ENCODE measurements at regions not wholly inside any gene's neighbourhood (a gene's known extent, or its start where the extent isn't known, plus 50 kb on each side); places are given as distances from the start of the nearest gene placed in this dataset.

DNA sequence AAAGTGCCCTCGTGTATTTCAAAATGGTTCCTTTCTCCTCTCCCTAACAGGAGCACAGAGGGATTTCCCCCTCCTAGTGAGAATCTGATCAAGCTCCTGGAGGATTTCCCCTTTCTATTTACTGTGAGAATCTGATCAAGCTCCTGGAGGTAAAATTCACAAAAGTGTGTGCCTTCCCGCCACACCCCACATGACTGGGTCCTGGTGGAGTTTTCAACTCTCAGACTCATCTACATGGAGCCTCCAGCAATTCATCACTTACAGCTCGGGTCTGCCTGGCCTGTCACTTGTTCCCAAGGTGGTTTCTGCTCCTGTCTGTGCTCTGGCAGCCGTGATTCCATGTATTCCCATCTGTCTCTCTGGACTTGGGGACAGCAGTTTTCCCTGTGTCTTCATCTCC, 590.7 kb downstream of the FBXO15 start:
- ATAC-seq (no peak), DNase-seq (ENCODE audit: low read depth, low spot score) (no peak)
- H2AFZ ChIP-seq (ENCODE audit: low read depth, low read length, poor library complexity, severe bottlenecking) = no peak overlapping the region
- H3K36me3 ChIP-seq (ENCODE audit: control insufficient read depth in 1 of 2, insufficient read depth in 2 of 2, low read length in 2 of 2) = no peaks in the 10 kb centered on the region
- POLR2A ChIA-PET = no interaction called here
- no peaks in the 10 kb centered on the region for H3K79me2 ChIP-seq (ENCODE audit: insufficient read depth, low read length)
- H3K4me1 ChIP-seq (ENCODE audit: control insufficient read depth in 1 of 2, insufficient read depth in 2 of 2, low read length in 2 of 2) = no peaks in the 10 kb centered on the region
- RAD21 ChIA-PET (ENCODE audit: low non-redundant PET in 1 of 2, low total read pairs in 2 of 2, uncharacterized antibody in 2 of 2, unreplicated experiment in 2 of 2) = no interaction called here
- intact Hi-C loops (cut with micrococcal nuclease) = no loop called here
- no peak overlapping the region for H3K9ac ChIP-seq (ENCODE audit: low read length)
- BruUV-seq (replicated peaks) = no TSS peak
- H3K9me3 ChIP-seq (ENCODE audit: control insufficient read depth in 1 of 2, insufficient read depth in 1 of 2, low read depth in 1 of 2, low read length in 2 of 2) = peaks cover 5 to 25% of the 10 kb centered on the region in 2 experiments; a peak in 3 of 4 replicates
- H3K4me3 ChIP-seq (replicated peaks in 1 of 2; ENCODE audit: low read depth in 1 of 2, low read length in 2 of 2) = no peak overlapping the region
- no peaks in the 10 kb centered on the region for H3K9me2 ChIP-seq (ENCODE audit: insufficient read depth)
- no peak overlapping the region for H3K4me2 ChIP-seq (ENCODE audit: low read length)
- CTCF ChIA-PET = no interaction called here
- no peaks in the 10 kb centered on the region for H4K20me1 ChIP-seq (ENCODE audit: insufficient read depth)
- no peak for TF ChIP-seq FOSL1 (IDR thresholded peaks at IDR 0.05; ENCODE audit: low read depth)
- no peak overlapping the region for H3K27ac ChIP-seq (ENCODE audit: low read depth, low read length)
- no peaks in the 10 kb centered on the region for H3K27me3 ChIP-seq (ENCODE audit: insufficient read depth, low read length)

DNA sequence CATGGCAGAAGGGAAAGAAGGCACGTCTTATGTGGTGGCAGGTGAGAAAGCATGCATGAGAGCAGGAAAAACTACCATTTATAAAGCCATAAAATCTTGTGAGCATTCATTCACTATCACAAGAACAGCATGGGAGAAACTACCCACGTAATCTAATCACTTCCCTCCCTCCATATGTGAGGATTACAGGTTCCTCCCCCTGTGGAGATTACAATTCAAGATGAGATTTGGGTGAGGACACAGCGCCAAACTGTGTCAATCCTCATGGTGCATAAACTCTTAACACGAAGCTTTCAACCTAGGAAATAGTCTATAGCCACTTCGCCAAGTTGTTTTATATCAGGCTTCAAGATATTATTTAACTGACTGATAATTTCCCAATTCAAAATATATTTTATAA, 595.5 kb downstream of the FBXO15 start:
- DNase-seq (ENCODE audit: low read depth, low spot score) (no peak), ATAC-seq (no peak)
- CTCF ChIA-PET = no interaction called here
- RAD21 ChIA-PET (ENCODE audit: low non-redundant PET in 1 of 2, low total read pairs in 2 of 2, uncharacterized antibody in 2 of 2, unreplicated experiment in 2 of 2) = no interaction called here
- POLR2A ChIA-PET = no interaction called here
- H2AFZ ChIP-seq (ENCODE audit: low read depth, low read length, poor library complexity, severe bottlenecking) = no peak overlapping the region
- BruUV-seq (replicated peaks) = no TSS peak
- H3K9me2 ChIP-seq (ENCODE audit: insufficient read depth) = no peaks in the 10 kb centered on the region
- no peaks in the 10 kb centered on the region for H4K20me1 ChIP-seq (ENCODE audit: insufficient read depth)
- intact Hi-C loops (cut with micrococcal nuclease) = no loop called here
- TF ChIP-seq, protein P1, sequence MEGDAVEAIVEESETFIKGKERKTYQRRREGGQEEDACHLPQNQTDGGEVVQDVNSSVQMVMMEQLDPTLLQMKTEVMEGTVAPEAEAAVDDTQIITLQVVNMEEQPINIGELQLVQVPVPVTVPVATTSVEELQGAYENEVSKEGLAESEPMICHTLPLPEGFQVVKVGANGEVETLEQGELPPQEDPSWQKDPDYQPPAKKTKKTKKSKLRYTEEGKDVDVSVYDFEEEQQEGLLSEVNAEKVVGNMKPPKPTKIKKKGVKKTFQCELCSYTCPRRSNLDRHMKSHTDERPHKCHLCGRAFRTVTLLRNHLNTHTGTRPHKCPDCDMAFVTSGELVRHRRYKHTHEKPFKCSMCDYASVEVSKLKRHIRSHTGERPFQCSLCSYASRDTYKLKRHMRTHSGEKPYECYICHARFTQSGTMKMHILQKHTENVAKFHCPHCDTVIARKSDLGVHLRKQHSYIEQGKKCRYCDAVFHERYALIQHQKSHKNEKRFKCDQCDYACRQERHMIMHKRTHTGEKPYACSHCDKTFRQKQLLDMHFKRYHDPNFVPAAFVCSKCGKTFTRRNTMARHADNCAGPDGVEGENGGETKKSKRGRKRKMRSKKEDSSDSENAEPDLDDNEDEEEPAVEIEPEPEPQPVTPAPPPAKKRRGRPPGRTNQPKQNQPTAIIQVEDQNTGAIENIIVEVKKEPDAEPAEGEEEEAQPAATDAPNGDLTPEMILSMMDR (IDR thresholded peaks at IDR 0.05 in 2 of 3, conservative IDR thresholded peaks at IDR 0.05 in 1 of 3; ENCODE audit: borderline replicate concordance in 1 of 3, insufficient read depth in 1 of 3, low read depth in 2 of 3, low read length in 2 of 3) = no peak
- no peak for TF ChIP-seq EZH2 (IDR thresholded peaks at IDR 0.05)
- TF ChIP-seq SIN3A (IDR thresholded peaks at IDR 0.05; ENCODE audit: low read depth) = no peak
- TF ChIP-seq TCF7L2 (IDR thresholded peaks at IDR 0.05; ENCODE audit: borderline replicate concordance, extremely low read depth, insufficient read depth, insufficient read length) = no peak
- TF ChIP-seq FOSL1 (IDR thresholded peaks at IDR 0.05; ENCODE audit: low read depth) = no peak
- TF ChIP-seq CBX3 (IDR thresholded peaks at IDR 0.05; ENCODE audit: low read depth) = no peak
- TF ChIP-seq JUND (IDR thresholded peaks at IDR 0.05) = no peak
- TF ChIP-seq, protein P2, sequence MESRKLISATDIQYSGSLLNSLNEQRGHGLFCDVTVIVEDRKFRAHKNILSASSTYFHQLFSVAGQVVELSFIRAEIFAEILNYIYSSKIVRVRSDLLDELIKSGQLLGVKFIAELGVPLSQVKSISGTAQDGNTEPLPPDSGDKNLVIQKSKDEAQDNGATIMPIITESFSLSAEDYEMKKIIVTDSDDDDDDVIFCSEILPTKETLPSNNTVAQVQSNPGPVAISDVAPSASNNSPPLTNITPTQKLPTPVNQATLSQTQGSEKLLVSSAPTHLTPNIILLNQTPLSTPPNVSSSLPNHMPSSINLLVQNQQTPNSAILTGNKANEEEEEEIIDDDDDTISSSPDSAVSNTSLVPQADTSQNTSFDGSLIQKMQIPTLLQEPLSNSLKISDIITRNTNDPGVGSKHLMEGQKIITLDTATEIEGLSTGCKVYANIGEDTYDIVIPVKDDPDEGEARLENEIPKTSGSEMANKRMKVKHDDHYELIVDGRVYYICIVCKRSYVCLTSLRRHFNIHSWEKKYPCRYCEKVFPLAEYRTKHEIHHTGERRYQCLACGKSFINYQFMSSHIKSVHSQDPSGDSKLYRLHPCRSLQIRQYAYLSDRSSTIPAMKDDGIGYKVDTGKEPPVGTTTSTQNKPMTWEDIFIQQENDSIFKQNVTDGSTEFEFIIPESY (IDR thresholded peaks at IDR 0.05; ENCODE audit: extremely low read depth, insufficient replicate concordance, low read length) = no peak
- TF ChIP-seq, protein P3, sequence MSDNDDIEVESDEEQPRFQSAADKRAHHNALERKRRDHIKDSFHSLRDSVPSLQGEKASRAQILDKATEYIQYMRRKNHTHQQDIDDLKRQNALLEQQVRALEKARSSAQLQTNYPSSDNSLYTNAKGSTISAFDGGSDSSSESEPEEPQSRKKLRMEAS (IDR thresholded peaks at IDR 0.05) = no peak
- no peak for TF ChIP-seq ELF1 (IDR thresholded peaks at IDR 0.05; ENCODE audit: borderline replicate concordance, low read depth)
- no peak for TF ChIP-seq SP1 (IDR thresholded peaks at IDR 0.05; ENCODE audit: low read depth)
- no peak for TF ChIP-seq POLR2AphosphoS5 (IDR thresholded peaks at IDR 0.05; ENCODE audit: low read depth, low read length)
- TF ChIP-seq, protein P4, sequence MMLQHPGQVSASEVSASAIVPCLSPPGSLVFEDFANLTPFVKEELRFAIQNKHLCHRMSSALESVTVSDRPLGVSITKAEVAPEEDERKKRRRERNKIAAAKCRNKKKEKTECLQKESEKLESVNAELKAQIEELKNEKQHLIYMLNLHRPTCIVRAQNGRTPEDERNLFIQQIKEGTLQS (IDR thresholded peaks at IDR 0.05) = no peak
- TF ChIP-seq CEBPB (IDR thresholded peaks at IDR 0.05; ENCODE audit: low read depth) = no peak
- no peak for TF ChIP-seq EGR1 (IDR thresholded peaks at IDR 0.05; ENCODE audit: low read depth)
- TF ChIP-seq SRF (IDR thresholded peaks at IDR 0.05; ENCODE audit: low read depth) = no peak
- no peaks in the 10 kb centered on the region for H3K36me3 ChIP-seq (ENCODE audit: control insufficient read depth in 1 of 2, insufficient read depth in 2 of 2, low read length in 2 of 2)
- H3K4me3 ChIP-seq (replicated peaks in 1 of 2; ENCODE audit: low read depth in 1 of 2, low read length in 2 of 2) = no peak overlapping the region
- no peak overlapping the region for H3K9ac ChIP-seq (ENCODE audit: low read length)
- no peaks in the 10 kb centered on the region for H3K27me3 ChIP-seq (ENCODE audit: insufficient read depth, low read length)
- peaks cover 9 to 27% of the 10 kb centered on the region in 2 experiments; a peak in 3 of 4 replicates for H3K9me3 ChIP-seq (ENCODE audit: control insufficient read depth in 1 of 2, insufficient read depth in 1 of 2, low read depth in 1 of 2, low read length in 2 of 2)
- no peak overlapping the region for H3K4me2 ChIP-seq (ENCODE audit: low read length)
- H3K4me1 ChIP-seq (ENCODE audit: control insufficient read depth in 1 of 2, insufficient read depth in 2 of 2, low read length in 2 of 2) = no peaks in the 10 kb centered on the region
- no peaks in the 10 kb centered on the region for H3K79me2 ChIP-seq (ENCODE audit: insufficient read depth, low read length)
- H3K27ac ChIP-seq (ENCODE audit: low read depth, low read length) = no peak overlapping the region
